ENCODE measurements at regions not wholly inside any gene's neighbourhood (a gene's known extent, or its start where the extent isn't known, plus 50 kb on each side); places are given as distances from the start of the nearest gene placed in this dataset.

- TF ChIP-seq CTCF (IDR thresholded peaks at IDR 0.05) (no peak), POLR2A (IDR thresholded peaks at IDR 0.05) (no peak)
Measured at GRCh38 chr4:12791536-12791935, 692.6 kb downstream of the RAB28 start.

Measured in right lobe of liver (tissue), 4 donors.